ENCODE measurements at regions not wholly inside any gene's neighbourhood (a gene's known extent, or its start where the extent isn't known, plus 50 kb on each side); places are given as distances from the start of the nearest gene placed in this dataset.

- Histone ChIP-seq H3K4me3 (no peak overlapping the region), H3K27me3 (peaks cover 15% of the 10 kb centered on the region), H3K27ac (no peak overlapping the region), H3K4me1 (ENCODE audit: low read depth) (no peaks in the 10 kb centered on the region), H3K36me3 (no peaks in the 10 kb centered on the region), H3K9me3 (ENCODE audit: low read depth) (no peaks in the 10 kb centered on the region)
- TF ChIP-seq CTCF (IDR thresholded peaks at IDR 0.05; ENCODE audit: low read depth, low read length), result no peak
- DNase-seq (ENCODE audit: low read depth in 1 of 2, low spot score in 1 of 2), result no peak
Measured at GRCh38 chr10:130559547-130559880, 423.3 kb downstream of the GLRX3 start.

DNA sequence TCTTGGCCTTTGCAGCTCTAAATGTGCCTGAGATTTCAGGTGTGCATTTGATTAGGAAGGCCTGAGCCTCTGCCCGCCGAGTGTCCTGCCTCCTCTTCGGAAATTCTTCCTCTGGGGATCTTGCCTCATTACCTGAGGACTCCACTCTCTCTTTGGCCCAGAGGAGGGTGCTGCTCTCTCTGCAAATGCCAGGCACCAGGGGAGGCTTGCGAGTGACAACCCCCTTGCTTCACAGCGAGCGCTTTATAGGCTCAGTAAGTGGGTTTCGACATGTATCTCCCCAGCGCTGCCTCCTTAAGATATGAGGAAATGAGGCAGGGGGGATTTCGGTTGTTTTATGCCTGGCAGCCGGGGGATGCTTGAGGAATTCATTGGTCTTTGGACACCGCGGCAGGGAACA, 423.9 kb downstream of the GLRX3 start:
- Histone ChIP-seq H3K27ac (no peak overlapping the region), H3K9me3 (ENCODE audit: low read depth) (no peaks in the 10 kb centered on the region), H3K4me1 (ENCODE audit: low read depth) (no peaks in the 10 kb centered on the region), H3K36me3 (no peaks in the 10 kb centered on the region), H3K27me3 (peaks cover 15% of the 10 kb centered on the region), H3K4me3 (no peak overlapping the region)
- DNase-seq (ENCODE audit: low read depth in 1 of 2, low spot score in 1 of 2), result no peak
- no peak for TF ChIP-seq CTCF (IDR thresholded peaks at IDR 0.05; ENCODE audit: low read depth, low read length)

- Histone ChIP-seq H3K4me1 (ENCODE audit: low read depth) (no peaks in the 10 kb centered on the region), H3K9me3 (ENCODE audit: low read depth) (no peaks in the 10 kb centered on the region), H3K27ac (no peak overlapping the region), H3K27me3 (peaks cover 15% of the 10 kb centered on the region), H3K36me3 (no peaks in the 10 kb centered on the region), H3K4me3 (no peak overlapping the region)
- no peak for DNase-seq (ENCODE audit: low read depth in 1 of 2, low spot score in 1 of 2)
- TF ChIP-seq CTCF (IDR thresholded peaks at IDR 0.05; ENCODE audit: low read depth, low read length), result no peak
Measured at GRCh38 chr10:130560573-130560972, 424.4 kb downstream of the GLRX3 start.

GRCh38 chr10:130561681-130562080, 425.5 kb downstream of the GLRX3 start:
- Histone ChIP-seq H3K4me3 (no peak overlapping the region), H3K36me3 (no peaks in the 10 kb centered on the region), H3K27me3 (peaks cover 17% of the 10 kb centered on the region), H3K27ac (no peak overlapping the region), H3K4me1 (ENCODE audit: low read depth) (no peaks in the 10 kb centered on the region), H3K9me3 (ENCODE audit: low read depth) (no peaks in the 10 kb centered on the region)
- no peak for DNase-seq (ENCODE audit: low read depth in 1 of 2, low spot score in 1 of 2)
- no peak for TF ChIP-seq CTCF (IDR thresholded peaks at IDR 0.05; ENCODE audit: low read depth, low read length)

GRCh38 chr10:130567011-130567410, 430.8 kb downstream of the GLRX3 start:
- no peaks in the 10 kb centered on the region for H3K9me3 ChIP-seq (ENCODE audit: low read depth)
- peaks cover 16% of the 10 kb centered on the region for H3K27me3 ChIP-seq
- H3K4me1 ChIP-seq (ENCODE audit: low read depth), result no peaks in the 10 kb centered on the region
- no peak overlapping the region for H3K4me3 ChIP-seq
- H3K36me3 ChIP-seq, result no peaks in the 10 kb centered on the region
- no peak for DNase-seq (ENCODE audit: low read depth in 1 of 2, low spot score in 1 of 2)
- no peak for TF ChIP-seq CTCF (IDR thresholded peaks at IDR 0.05; ENCODE audit: low read depth, low read length)
- no peak overlapping the region for H3K27ac ChIP-seq

GRCh38 chr10:130567436-130567835, 431.2 kb downstream of the GLRX3 start:
- Histone ChIP-seq H3K9me3 (ENCODE audit: low read depth) (no peaks in the 10 kb centered on the region), H3K4me3 (no peak overlapping the region), H3K27me3 (peaks cover 12% of the 10 kb centered on the region), H3K4me1 (ENCODE audit: low read depth) (no peaks in the 10 kb centered on the region), H3K27ac (no peak overlapping the region), H3K36me3 (no peaks in the 10 kb centered on the region)
- TF ChIP-seq CTCF (IDR thresholded peaks at IDR 0.05; ENCODE audit: low read depth, low read length), result no peak
- no peak for DNase-seq (ENCODE audit: low read depth in 1 of 2, low spot score in 1 of 2)
